ENCODE measurements at regions not wholly inside any gene's neighbourhood (a gene's known extent, or its start where the extent isn't known, plus 50 kb on each side); places are given as distances from the start of the nearest gene placed in this dataset.
A peak's percentile ranks its signal among the peaks of the same experiment; 100 is the strongest.

DNA sequence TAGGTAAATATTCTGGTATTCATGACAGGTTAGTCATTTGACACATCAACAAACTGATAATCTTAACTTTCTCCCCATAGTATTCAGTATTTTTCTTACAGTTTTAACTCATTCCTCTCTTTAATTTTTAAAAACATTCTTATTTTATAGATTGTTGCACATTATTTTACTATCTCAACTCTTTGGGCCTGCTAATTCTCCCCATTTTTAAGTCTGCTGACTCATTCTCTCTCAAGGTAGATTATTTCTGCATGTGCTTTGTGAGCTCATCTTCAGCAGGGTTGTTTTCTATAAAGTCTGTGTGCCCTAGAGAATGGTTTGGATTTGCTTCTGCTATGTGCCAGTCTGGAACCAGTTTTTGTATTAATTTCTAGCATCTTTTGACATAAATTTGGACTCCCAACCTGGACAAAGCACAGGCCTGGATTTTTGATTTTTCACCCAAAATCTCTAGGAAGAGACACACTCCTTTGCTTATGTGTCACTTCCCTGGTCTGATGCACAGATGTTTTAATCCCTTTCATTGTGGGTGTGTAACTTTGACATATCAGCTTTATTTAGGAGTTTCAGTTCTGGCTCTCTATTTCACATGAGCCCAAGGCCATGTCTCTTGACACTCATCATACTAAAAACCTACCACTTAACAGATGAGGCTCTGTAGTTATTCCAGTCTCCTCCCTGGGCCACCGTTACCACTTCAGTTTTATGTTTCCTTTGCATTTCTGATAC lies 194.3 kb upstream of the PGRMC2 start:
- no peak for DNase-seq

GRCh38 chr4:128480945-128481344 lies 193.3 kb upstream of the PGRMC2 start:
- DNase-seq, result no peak

DNA sequence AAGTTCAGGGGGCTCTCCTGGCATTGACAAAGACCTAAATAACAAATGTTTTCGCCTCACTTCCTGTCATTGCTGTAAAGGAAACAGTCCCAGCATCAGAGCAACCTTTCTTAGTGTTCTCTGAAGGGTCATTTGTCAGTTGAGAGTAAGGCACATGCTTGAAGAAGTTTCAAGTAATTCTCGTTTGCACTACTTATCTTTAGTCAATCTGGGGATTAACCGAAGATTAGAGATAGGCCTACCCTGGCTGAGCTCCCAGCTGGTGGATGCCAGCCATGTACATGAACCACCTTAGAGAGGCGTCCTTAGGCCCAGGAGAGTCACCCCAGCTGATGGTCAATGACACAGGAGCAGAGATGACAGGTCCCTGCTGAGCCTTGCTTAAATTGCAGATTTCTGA lies 189.9 kb upstream of the PGRMC2 start:
- DNase-seq, result no peak

- DNase-seq, result no peak
These were observed 188.0 kb upstream of the PGRMC2 start for GRCh38 chr4:128475597-128475996.

- peak; percentile 34 for DNase-seq
These were observed 184.0 kb upstream of the PGRMC2 start for GRCh38 chr4:128471576-128471975.

DNA sequence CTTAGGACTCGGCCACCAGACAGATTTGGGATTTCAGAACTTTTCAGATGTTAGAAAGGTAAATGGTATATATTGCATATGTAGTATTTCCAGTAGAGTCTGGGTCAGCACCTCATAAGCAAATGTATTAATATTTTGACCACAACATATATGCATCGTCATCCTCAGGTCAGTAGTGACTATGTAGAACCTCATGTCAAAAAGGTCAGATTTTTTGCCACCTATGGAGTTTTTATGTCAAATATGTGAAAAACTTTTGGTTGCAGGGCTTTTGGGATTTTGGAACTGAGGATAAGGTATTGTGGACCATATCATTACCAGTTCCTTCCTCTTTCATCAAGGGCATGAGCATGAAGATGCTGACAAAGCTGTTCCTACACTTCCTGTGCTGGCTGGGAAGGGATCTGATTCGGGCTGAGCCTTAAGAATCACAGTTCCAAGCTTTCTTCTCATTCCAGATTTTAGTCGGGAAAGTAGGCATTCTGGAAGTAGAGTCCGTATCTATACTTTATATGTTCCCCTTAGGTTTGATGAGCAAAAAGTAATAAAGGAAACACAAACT lies 183.0 kb upstream of the PGRMC2 start:
- DNase-seq, result no peak

- peak; percentile 90 for DNase-seq
These were observed 180.7 kb upstream of the PGRMC2 start for GRCh38 chr4:128468123-128468989.

DNA sequence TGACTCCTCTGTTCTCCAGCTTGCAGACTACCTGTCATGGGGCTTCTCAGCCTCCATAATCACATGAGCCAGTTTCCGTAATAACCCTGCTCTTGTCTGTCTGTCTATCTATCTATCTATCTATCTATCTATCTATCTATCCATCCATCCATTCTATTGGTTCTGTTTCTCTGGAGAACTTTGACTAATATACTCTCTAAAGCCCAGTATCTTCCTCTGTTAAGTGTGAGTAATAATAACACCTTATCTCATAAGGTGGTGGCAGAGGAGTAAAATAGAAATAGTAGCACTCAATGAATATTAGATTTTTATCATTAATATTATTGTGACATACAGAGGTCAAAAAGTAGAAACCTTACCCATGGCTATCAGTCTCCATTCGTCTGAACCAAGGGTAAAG lies 177.9 kb upstream of the PGRMC2 start:
- no peak for DNase-seq

- DNase-seq, result no peak
These were observed 175.4 kb upstream of the PGRMC2 start for GRCh38 chr4:128463006-128463405.

DNA sequence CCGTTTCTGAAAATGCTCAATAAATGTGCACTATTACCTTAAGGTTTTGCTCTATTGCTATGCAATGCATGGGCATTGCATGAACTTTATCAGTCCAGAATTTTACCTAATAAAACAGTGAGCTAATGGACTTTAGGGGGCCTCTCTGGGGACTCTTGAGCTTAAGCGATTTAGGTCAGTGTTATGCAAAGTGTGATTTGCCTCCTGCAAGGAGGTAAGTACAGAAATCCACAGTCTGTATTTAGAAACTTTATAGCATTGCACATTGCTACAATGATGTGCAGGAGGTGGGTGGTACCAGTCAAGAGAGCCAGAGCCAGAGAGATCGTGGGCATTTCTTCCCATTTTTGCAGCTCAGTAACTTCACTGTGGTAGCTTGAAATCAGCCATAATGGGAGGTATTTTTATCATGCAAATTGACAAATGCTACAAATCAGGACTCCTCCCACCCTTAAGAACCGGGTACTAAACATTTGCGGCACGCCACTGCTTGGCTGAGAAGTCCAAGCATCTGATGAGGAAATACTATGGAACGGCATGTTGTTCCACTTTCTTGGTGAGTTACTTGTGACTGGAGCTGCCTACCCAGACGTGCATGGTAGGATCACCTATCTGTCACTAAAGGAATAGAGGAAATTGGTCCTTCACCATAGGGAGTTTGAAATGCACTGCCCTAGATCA lies 174.6 kb upstream of the PGRMC2 start:
- DNase-seq, result no peak

GRCh38 chr4:128461291-128462102 lies 173.9 kb upstream of the PGRMC2 start:
- DNase-seq, result peak; percentile 81

DNA sequence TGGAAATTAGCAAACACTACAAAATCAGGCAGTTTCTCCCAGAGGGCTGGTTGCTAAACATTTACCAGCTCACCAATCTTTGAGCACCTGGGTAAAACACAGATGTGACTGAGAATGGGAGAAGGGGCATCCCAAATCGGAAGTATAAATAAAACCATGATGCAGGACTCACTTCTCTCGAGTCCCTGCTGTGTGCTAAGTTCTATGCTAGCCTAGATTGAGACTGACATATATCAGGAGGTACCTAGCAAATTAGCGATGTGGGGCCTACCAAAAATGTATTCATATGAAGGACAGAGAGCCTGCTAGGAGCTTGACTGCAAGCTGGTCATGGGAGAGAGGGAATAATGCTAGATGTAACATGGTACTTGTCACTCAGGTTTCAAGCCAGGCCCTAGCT lies 171.9 kb upstream of the PGRMC2 start:
- no peak for DNase-seq

DNA sequence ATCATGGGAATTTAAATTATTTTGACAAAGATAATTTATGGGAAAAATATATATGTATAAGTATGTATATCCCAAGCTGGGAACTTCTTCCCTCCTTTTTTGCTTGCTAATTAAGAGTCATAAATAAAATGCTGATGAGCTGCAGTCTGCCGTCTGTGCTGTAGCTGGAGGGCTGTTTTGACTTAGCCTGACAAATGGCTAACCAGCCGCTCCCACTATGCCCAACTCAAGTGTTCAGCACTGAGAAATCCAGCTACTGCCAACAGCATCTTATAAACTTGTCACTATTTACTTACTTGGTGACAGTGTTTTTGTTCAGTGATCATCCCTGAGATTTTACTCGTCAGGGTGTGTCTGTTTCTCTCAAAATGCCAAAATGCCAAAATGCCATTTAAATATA lies 171.2 kb upstream of the PGRMC2 start:
- no peak for DNase-seq

DNA sequence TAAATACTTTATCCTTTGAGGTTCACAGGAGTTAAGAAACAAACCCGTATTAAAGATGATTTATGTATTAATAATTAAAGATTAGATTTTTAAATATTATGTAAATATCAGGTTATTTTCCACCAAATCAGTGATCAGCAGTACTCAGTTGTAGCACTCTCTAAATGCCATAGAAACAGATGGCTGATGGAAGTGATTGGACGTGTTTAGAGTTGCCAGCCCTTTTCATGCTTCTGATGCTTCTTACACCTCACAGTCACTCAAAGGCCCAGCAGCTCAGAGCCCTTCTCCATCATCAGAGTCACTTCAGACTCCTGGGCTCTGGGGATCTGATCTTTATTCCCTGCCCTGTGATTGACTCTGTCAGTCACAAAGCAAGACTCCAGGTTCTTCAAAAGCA lies 170.1 kb upstream of the PGRMC2 start:
- DNase-seq, result no peak

GRCh38 chr4:128456171-128456570 lies 168.6 kb upstream of the PGRMC2 start:
- no peak for DNase-seq

- DNase-seq, result no peak
These were observed 167.9 kb upstream of the PGRMC2 start for GRCh38 chr4:128455480-128455879.

DNA sequence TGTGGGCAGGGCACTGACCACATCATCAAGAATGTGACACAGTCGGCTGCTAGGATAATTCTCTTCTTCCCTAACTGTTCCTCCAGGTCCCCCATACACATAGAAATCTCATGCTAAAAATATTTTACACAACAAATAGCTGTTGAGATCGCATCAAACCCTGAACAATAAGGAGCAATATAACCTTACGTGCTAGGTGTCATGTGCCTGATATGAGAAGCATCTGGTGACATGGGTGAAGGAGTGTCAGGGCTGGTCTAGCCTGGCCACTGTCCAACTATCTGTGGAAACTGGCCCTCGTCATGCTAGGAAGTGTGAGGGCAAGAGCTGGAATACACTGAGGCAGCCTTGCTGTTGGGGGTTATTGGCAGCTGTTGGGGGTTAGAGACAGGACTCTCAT lies 167.3 kb upstream of the PGRMC2 start:
- no peak for DNase-seq

- peak; percentile 88 for DNase-seq
These were observed 166.8 kb upstream of the PGRMC2 start for GRCh38 chr4:128454281-128454871.

DNA sequence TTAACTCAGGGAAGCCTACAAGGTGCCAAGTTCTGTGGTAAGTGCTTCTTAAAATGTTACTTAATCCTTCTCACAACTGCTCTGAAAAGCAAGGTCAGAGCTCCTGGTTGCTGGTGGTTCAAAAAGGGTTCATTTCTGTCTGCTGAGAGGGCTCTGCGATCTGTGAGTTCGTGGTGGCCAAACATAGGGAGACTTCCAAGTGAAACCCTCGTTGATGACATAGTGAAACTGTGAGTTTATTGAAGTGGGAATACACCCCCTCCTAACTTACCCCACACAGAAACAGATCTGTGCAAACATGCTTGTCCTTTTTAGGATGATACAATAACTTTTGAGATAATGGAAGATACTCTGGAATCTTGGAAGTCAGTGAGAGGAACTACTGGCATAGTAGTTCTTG lies 164.8 kb upstream of the PGRMC2 start:
- DNase-seq, result no peak

DNA sequence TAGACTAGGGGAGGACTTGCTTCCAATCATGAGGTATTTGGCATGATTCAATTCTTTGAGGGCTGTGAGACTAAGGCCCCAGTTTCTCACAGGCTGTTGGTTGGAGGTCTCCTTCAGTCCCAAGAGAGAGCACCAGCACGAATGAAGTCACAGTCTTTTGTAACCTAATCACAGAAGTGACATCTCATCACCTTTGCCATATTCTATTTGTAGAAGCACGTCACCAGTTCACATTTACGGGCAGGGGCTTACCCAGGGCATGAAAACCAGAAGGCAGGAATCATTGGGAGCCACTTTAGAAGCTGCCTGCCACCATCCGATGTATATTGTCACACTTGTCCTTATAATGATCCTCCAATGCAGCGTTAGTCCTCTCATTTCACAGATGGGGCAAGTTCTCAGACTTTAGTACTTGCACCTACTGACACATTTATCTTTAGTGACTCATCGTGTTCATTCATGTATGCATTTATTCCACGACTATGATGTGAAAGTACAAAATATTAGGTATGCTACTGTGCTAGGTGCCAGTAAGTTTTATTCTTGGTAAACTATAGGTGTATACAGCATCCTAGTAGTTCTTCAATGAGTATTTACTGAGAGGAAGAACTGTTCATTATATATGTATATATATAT lies 163.8 kb upstream of the PGRMC2 start:
- no peak for DNase-seq

Measured in fibroblast of skin of back (primary cell).